DMS153 treated with DMSO at 0.1 percent for 48 hours (cell line): ENCODE measurements at regions not wholly inside any gene's neighbourhood (a gene's known extent, or its start where the extent isn't known, plus 50 kb on each side); places are given as distances from the start of the nearest gene placed in this dataset.

Source experiments
- DNase-seq: peaks from one replicate; lab custom pipeline; 2025; ENCODE audit not compliant: unreplicated experiment; lab: John Stamatoyannopoulos, UW

DNA sequence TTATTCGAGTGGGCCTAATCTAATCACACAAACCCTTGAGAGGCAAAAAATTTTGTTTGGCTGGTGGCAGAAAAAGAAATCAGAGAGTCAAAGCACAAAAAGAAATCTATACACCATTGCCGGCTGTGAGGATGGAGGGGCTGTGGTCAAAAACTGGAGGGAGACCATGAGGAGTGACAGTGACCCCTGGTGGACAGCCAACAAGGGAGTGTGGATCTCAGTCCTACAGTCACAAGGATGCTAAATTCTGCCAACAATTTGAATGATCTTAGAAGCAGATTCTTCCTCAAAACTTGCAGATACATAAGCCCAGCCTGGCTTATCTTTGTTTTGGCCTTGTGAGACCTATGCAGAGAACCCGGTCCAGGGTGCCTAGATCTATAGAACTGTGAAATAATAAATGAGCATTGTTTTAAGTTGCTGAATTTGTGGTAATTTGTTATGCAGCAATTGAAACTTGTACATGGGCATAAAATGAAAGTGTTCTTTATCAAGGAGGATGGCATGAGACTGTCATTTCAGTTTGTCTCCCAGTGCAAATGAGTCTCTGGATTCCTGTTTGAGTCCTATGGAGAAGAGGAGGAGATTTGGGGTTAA lies 103.0 kb upstream of the ARHGEF26 start:
- peak; percentile 5 for DNase-seq

GRCh38 chr3:154022606-154023005 lies 98.6 kb upstream of the ARHGEF26 start:
- no peak for DNase-seq

- DNase-seq: no peak
Measured at GRCh38 chr3:154023148-154023547, 98.0 kb upstream of the ARHGEF26 start.

GRCh38 chr3:154025007-154025406 lies 96.2 kb upstream of the ARHGEF26 start:
- no peak for DNase-seq

DNA sequence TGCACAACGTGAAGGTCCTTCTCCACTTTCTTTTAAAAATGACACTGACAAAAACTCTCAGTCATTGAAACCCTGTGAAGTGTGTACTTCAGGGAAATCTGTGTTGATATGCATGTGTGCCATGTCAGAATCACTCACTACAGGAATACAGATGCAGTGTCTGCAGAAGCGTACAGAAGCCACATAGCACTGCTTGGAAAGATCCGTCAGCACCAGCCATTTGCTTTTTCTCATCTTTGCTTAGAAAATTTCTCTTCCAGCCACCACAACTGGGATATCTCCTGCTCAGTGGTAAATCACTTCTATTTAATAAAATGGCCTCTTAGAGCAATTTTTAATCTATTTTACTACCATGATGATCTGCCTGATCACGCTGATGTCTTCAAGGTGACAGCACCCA lies 91.3 kb upstream of the ARHGEF26 start:
- DNase-seq: no peak

- no peak for DNase-seq
Measured at GRCh38 chr3:154034797-154035330, 86.3 kb upstream of the ARHGEF26 start.

GRCh38 chr3:154040283-154040682 lies 80.9 kb upstream of the ARHGEF26 start:
- no peak for DNase-seq

DNA sequence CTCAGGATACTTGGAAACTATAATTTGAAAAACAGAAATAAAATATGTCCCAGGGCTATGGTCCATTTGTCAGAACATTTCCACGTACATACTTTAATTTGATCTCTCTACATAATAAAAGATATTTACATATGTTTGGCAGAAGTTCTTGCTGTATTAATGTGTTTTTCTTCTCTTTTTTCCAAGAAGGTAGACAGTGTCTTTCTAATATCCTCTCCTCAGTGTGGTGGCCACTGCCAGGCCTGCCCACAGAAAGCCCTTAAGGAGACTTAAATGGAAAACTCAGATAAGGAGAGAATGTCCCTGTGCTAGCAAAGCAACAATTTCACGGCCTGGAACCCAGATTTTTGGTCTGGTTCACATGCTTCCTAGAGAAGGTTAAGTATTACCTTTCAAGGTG lies 76.5 kb upstream of the ARHGEF26 start:
- no peak for DNase-seq

DNA sequence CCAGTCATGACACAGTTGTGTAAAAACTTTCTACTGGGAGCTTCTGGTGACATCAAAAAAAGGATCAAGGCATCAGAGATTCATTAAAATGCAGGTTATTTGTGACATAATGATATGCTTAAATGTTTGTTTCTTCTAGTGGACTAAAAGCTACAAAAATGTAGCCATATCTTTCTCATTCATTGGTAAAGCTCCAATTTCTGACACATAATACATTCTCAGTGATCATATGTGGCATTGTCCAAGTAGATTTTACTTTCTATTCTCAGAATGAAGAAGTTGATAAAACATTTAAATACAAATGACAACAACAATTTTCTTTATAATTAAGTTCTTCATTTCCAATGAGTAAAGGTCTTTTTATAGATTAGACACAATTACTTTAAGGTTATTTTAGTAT lies 71.0 kb upstream of the ARHGEF26 start:
- no peak for DNase-seq

GRCh38 chr3:154050766-154051165 lies 70.4 kb upstream of the ARHGEF26 start:
- no peak for DNase-seq

GRCh38 chr3:154059833-154060232 lies 61.4 kb upstream of the ARHGEF26 start:
- no peak for DNase-seq

GRCh38 chr3:154060238-154061000 lies 60.8 kb upstream of the ARHGEF26 start:
- DNase-seq: no peak

DNA sequence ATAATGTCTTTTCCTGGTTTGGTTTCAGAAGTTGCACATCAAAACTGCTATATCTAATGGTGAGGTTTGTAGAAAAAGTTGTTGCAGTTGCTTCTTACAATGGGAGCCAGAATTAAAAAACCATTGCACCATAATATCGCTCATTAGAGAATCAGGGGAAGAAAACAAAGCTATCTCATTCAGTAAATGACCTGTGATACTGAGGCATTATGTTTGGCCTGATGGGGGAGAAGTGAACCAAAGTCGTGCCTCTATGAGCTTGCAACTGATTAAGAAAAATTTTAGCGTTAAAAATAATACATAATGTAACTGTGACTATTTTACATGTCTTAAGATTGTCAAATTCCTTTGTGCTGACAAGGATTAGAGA lies 60.2 kb upstream of the ARHGEF26 start:
- DNase-seq: no peak

- DNase-seq: no peak
Measured at GRCh38 chr3:154062513-154062912, 58.7 kb upstream of the ARHGEF26 start.

GRCh38 chr3:154071146-154071545 lies 50.0 kb upstream of the ARHGEF26 start:
- DNase-seq: no peak
